PC-3 (cell line): ENCODE measurements at regions not wholly inside any gene's neighbourhood (a gene's known extent, or its start where the extent isn't known, plus 50 kb on each side); places are given as distances from the start of the nearest gene placed in this dataset.
"Not testable (repeated sequence)": the region's sequence is repeated elsewhere in the genome, so short reads cannot be mapped to it uniquely, and the experiment has no call there.

Experiments used
- CTCF ChIP-seq: fragments of 300-600 bp; sonication (generic); conservative IDR thresholded peaks from 2 replicates; pipeline ENCODE4 v1.5.1; 2017; ENCODE audit warnings: antibody characterized with exemption, low read depth, mild to moderate bottlenecking, low read length
- EZH2 ChIP-seq: fragments of 300-600 bp; sonication (generic); IDR thresholded peaks from one replicate; pipeline ENCODE4 v1.6.1; 2017; ENCODE audit warnings: antibody characterized with exemption, mild to moderate bottlenecking, low read length; ENCODE audit not compliant: unreplicated experiment

GRCh38 chr2:122720822-122721221, 965.4 kb downstream of the TSN start:
- TF ChIP-seq EZH2, CTCF: not testable (repeated sequence)
